IPS-18a (cell line): ENCODE measurements at regions not wholly inside any gene's neighbourhood (a gene's known extent, or its start where the extent isn't known, plus 50 kb on each side); places are given as distances from the start of the nearest gene placed in this dataset.

Source experiments
- H3K27ac ChIP-seq: one replicate; pipeline ENCODE4 v1.5.1; 2013; ENCODE audit warnings: low read length
- H3K27me3 ChIP-seq: one replicate; pipeline ENCODE4 v1.6.1; 2013; ENCODE audit warnings: mild to moderate bottlenecking, low read length; ENCODE audit not compliant: control insufficient read depth, insufficient read depth
- H3K36me3 ChIP-seq: one replicate; pipeline ENCODE4 v1.6.1; 2013; ENCODE audit warnings: low read depth, low read length; ENCODE audit not compliant: control insufficient read depth
- H3K4me1 ChIP-seq: one replicate; pipeline ENCODE4 v1.6.1; 2013; ENCODE audit warnings: low read depth, low read length; ENCODE audit not compliant: control insufficient read depth
- H3K4me3 ChIP-seq: one replicate; pipeline ENCODE4 v1.5.1; 2013; ENCODE audit warnings: low read length
- H3K9ac ChIP-seq: one replicate; pipeline ENCODE4 v1.6.1; 2013; ENCODE audit warnings: mild to moderate bottlenecking, low read length, moderate library complexity
- H3K9me3 ChIP-seq: one replicate; pipeline ENCODE4 v1.6.1; 2013; ENCODE audit warnings: low read depth, low read length; ENCODE audit not compliant: control insufficient read depth

GRCh38 chr7:118060692-118061091 is 123.3 kb upstream of the LSM8 start:
- Histone ChIP-seq H3K9me3 (no peaks in the 10 kb centered on the region), H3K9ac (no peak overlapping the region), H3K36me3 (no peaks in the 10 kb centered on the region), H3K4me1 (no peaks in the 10 kb centered on the region), H3K4me3 (no peak overlapping the region), H3K27me3 (no peaks in the 10 kb centered on the region), H3K27ac (no peak overlapping the region)

- Histone ChIP-seq H3K27ac (no peak overlapping the region), H3K4me3 (no peak overlapping the region)
These were observed 122.6 kb upstream of the LSM8 start for GRCh38 chr7:118061386-118061785.

GRCh38 chr7:118072893-118073674 is 110.9 kb upstream of the LSM8 start:
- no peak overlapping the region for H3K9ac ChIP-seq
- H3K9me3 ChIP-seq, result no peaks in the 10 kb centered on the region
- no peak overlapping the region for H3K4me3 ChIP-seq
- no peak overlapping the region for H3K27ac ChIP-seq
- H3K36me3 ChIP-seq, result no peaks in the 10 kb centered on the region
- no peaks in the 10 kb centered on the region for H3K4me1 ChIP-seq
- no peaks in the 10 kb centered on the region for H3K27me3 ChIP-seq

More at GRCh38 chr7:118061386-118061785, 122.6 kb upstream of the LSM8 start:
- Histone ChIP-seq H3K36me3 (no peaks in the 10 kb centered on the region), H3K9me3 (no peaks in the 10 kb centered on the region), H3K9ac (no peak overlapping the region), H3K4me1 (no peaks in the 10 kb centered on the region), H3K27me3 (no peaks in the 10 kb centered on the region)

GRCh38 chr7:118075936-118076335 is 108.0 kb upstream of the LSM8 start:
- Histone ChIP-seq H3K4me1 (peaks cover 3% of the 10 kb centered on the region), H3K4me3 (no peak overlapping the region), H3K27ac (no peak overlapping the region), H3K9me3 (no peaks in the 10 kb centered on the region), H3K36me3 (no peaks in the 10 kb centered on the region), H3K27me3 (no peaks in the 10 kb centered on the region), H3K9ac (no peak overlapping the region)

- Histone ChIP-seq H3K36me3 (no peaks in the 10 kb centered on the region), H3K9me3 (no peaks in the 10 kb centered on the region), H3K9ac (no peak overlapping the region), H3K27me3 (no peaks in the 10 kb centered on the region), H3K27ac (no peak overlapping the region), H3K4me1 (peaks cover 4% of the 10 kb centered on the region), H3K4me3 (no peak overlapping the region)
These were observed 107.4 kb upstream of the LSM8 start for GRCh38 chr7:118076564-118076963.

GRCh38 chr7:118078015-118078414 is 105.9 kb upstream of the LSM8 start:
- no peaks in the 10 kb centered on the region for H3K9me3 ChIP-seq
- H3K4me3 ChIP-seq, result no peak overlapping the region
- H3K4me1 ChIP-seq, result peaks cover 4% of the 10 kb centered on the region
- H3K27ac ChIP-seq, result no peak overlapping the region
- H3K27me3 ChIP-seq, result no peaks in the 10 kb centered on the region
- H3K9ac ChIP-seq, result no peak overlapping the region
- H3K36me3 ChIP-seq, result no peaks in the 10 kb centered on the region

GRCh38 chr7:118079369-118079768 is 104.6 kb upstream of the LSM8 start:
- Histone ChIP-seq H3K9ac (no peak overlapping the region), H3K27ac (no peak overlapping the region), H3K4me3 (no peak overlapping the region), H3K4me1 (peaks cover 4% of the 10 kb centered on the region), H3K27me3 (no peaks in the 10 kb centered on the region), H3K9me3 (no peaks in the 10 kb centered on the region), H3K36me3 (no peaks in the 10 kb centered on the region)

GRCh38 chr7:118080947-118081346 is 103.0 kb upstream of the LSM8 start:
- Histone ChIP-seq H3K4me1 (peaks cover 6% of the 10 kb centered on the region), H3K9me3 (no peaks in the 10 kb centered on the region), H3K27me3 (no peaks in the 10 kb centered on the region), H3K27ac (no peak overlapping the region), H3K4me3 (no peak overlapping the region), H3K36me3 (no peaks in the 10 kb centered on the region), H3K9ac (no peak overlapping the region)

- Histone ChIP-seq H3K9me3 (no peaks in the 10 kb centered on the region), H3K36me3 (no peaks in the 10 kb centered on the region), H3K27ac (no peak overlapping the region), H3K4me1 (peaks cover 6% of the 10 kb centered on the region), H3K4me3 (no peak overlapping the region), H3K27me3 (no peaks in the 10 kb centered on the region), H3K9ac (no peak overlapping the region)
These were observed 101.5 kb upstream of the LSM8 start for GRCh38 chr7:118082506-118082905.

GRCh38 chr7:118085000-118085399 is 99.0 kb upstream of the LSM8 start:
- Histone ChIP-seq H3K27me3 (no peaks in the 10 kb centered on the region), H3K36me3 (no peaks in the 10 kb centered on the region), H3K4me1 (peaks cover 6% of the 10 kb centered on the region), H3K9ac (no peak overlapping the region), H3K9me3 (no peaks in the 10 kb centered on the region), H3K4me3 (no peak overlapping the region), H3K27ac (no peak overlapping the region)

- Histone ChIP-seq H3K4me3 (no peak overlapping the region), H3K27me3 (no peaks in the 10 kb centered on the region), H3K36me3 (no peaks in the 10 kb centered on the region), H3K9ac (no peak overlapping the region), H3K4me1 (peaks cover 2% of the 10 kb centered on the region), H3K9me3 (no peaks in the 10 kb centered on the region), H3K27ac (no peak overlapping the region)
These were observed 96.8 kb upstream of the LSM8 start for GRCh38 chr7:118087126-118087525.

- no peak overlapping the region for H3K27ac ChIP-seq
- H3K4me1 ChIP-seq, result no peaks in the 10 kb centered on the region
- H3K4me3 ChIP-seq, result no peak overlapping the region
- H3K36me3 ChIP-seq, result no peaks in the 10 kb centered on the region
- no peaks in the 10 kb centered on the region for H3K9me3 ChIP-seq
- no peak overlapping the region for H3K9ac ChIP-seq
- H3K27me3 ChIP-seq, result no peaks in the 10 kb centered on the region
These were observed 89.9 kb upstream of the LSM8 start for GRCh38 chr7:118094044-118094443.
